Spinal cord (tissue), 9 donors: ENCODE measurements at regions not wholly inside any gene's neighbourhood (a gene's known extent, or its start where the extent isn't known, plus 50 kb on each side); places are given as distances from the start of the nearest gene placed in this dataset.

Source experiments
- DNase-seq, 6 donors: peaks; one replicate each; pipeline versions ENCODE4 v3.0.0 to v3.0.0-alpha.2; 2013 to 2015; ENCODE audit warnings: low spot score in 6 of 6, low read depth in 4 of 6
- H3K27ac ChIP-seq: one replicate; pipeline ENCODE4 v1.5.1; 2013; ENCODE audit warnings: low read depth, low read length, control low read depth
- H3K27me3 ChIP-seq: one replicate; pipeline ENCODE4 v1.6.1; 2013; ENCODE audit warnings: low read length; ENCODE audit not compliant: control insufficient read depth, insufficient read depth
- H3K36me3 ChIP-seq: one replicate; pipeline ENCODE4 v1.6.1; 2013; ENCODE audit warnings: low read length; ENCODE audit not compliant: control insufficient read depth, insufficient read depth
- H3K4me1 ChIP-seq: one replicate; pipeline ENCODE4 v1.6.1; 2013; ENCODE audit warnings: low read length; ENCODE audit not compliant: control insufficient read depth, insufficient read depth
- H3K4me3 ChIP-seq: one replicate; pipeline ENCODE4 v1.5.1; 2013; ENCODE audit warnings: low read depth, low read length, control low read depth
- H3K9me3 ChIP-seq: one replicate; pipeline ENCODE4 v1.6.1; 2013; ENCODE audit warnings: low read length; ENCODE audit not compliant: control insufficient read depth, insufficient read depth
- WGBS: methylation state at CpG from one replicate; pipeline ENCODE4 v1.1.5; 2013; ENCODE audit warnings: missing lambda C conversion rate; ENCODE audit not compliant: insufficient coverage; 5-methylcytosine and 5-hydroxymethylcytosine counted together
- donor health status: healthy.

GRCh38 chr14:95379634-95380033 lies 59.9 kb upstream of the CLMN start:
- DNase-seq, result no peak
- no peaks in the 10 kb centered on the region for H3K27me3 ChIP-seq
- H3K27ac ChIP-seq, result no peak overlapping the region
- no peaks in the 10 kb centered on the region for H3K4me1 ChIP-seq
- H3K36me3 ChIP-seq, result no peaks in the 10 kb centered on the region
- H3K4me3 ChIP-seq, result no peak overlapping the region
- H3K9me3 ChIP-seq, result peaks cover 8% of the 10 kb centered on the region

GRCh38 chr14:95375539-95376109 lies 55.9 kb upstream of the CLMN start:
- Histone ChIP-seq H3K4me3 (no peak overlapping the region), H3K9me3 (peaks cover 8% of the 10 kb centered on the region), H3K27me3 (no peaks in the 10 kb centered on the region), H3K4me1 (peaks cover 5% of the 10 kb centered on the region), H3K27ac (no peak overlapping the region), H3K36me3 (no peaks in the 10 kb centered on the region)
- DNase-seq, result no peak
- 83% methylated on average over 6 of the region's 7 CpGs for WGBS

GRCh38 chr14:95374239-95374997 lies 54.7 kb upstream of the CLMN start:
- H3K27ac ChIP-seq, result no peak overlapping the region
- WGBS, result 25% methylated on average over 1 of the region's 2 CpGs
- peaks cover under 1% of the 10 kb centered on the region for H3K9me3 ChIP-seq
- no peaks in the 10 kb centered on the region for H3K36me3 ChIP-seq
- no peaks in the 10 kb centered on the region for H3K27me3 ChIP-seq
- H3K4me3 ChIP-seq, result no peak overlapping the region
- DNase-seq, result no peak
- peaks cover 5% of the 10 kb centered on the region for H3K4me1 ChIP-seq

- peaks cover 5% of the 10 kb centered on the region for H3K4me1 ChIP-seq
- H3K4me3 ChIP-seq, result no peak overlapping the region
- DNase-seq, result peak in 1 of 6 donors; percentile 12
- H3K27me3 ChIP-seq, result no peaks in the 10 kb centered on the region
- H3K36me3 ChIP-seq, result no peaks in the 10 kb centered on the region
- H3K9me3 ChIP-seq, result no peaks in the 10 kb centered on the region
- WGBS, result no CpG with 5 or more reads among the region's 2 CpGs
- H3K27ac ChIP-seq, result no peak overlapping the region
Observed at GRCh38 chr14:95370076-95370475, 50.4 kb upstream of the CLMN start.
